ENCODE measurements at regions not wholly inside any gene's neighbourhood (a gene's known extent, or its start where the extent isn't known, plus 50 kb on each side); places are given as distances from the start of the nearest gene placed in this dataset.

DNA sequence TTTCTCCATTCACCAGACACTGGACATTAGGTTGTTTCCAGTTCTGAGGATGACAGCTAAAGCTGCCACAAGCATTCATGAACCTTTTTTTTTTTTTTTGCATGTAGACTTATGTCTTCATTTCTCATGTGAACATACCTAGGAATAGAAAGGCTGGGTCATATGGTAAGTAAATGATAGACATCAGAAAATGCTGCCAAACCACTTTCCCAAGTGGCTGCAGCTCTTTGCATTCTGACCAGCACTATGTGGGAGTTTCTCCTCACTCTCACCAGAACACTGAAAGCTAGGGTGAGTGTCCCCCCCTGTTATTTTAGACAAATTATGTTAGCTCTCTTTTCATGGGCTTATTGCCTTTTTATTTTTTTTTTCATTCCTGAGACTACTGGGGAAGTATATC, 197.5 kb downstream of the OTOR start:
- no peaks in the 10 kb centered on the region for H3K36me3 ChIP-seq (ENCODE audit: low read length)
- no peaks in the 10 kb centered on the region for H3K9me2 ChIP-seq (replicated peaks; ENCODE audit: insufficient read depth, low read length)

DNA sequence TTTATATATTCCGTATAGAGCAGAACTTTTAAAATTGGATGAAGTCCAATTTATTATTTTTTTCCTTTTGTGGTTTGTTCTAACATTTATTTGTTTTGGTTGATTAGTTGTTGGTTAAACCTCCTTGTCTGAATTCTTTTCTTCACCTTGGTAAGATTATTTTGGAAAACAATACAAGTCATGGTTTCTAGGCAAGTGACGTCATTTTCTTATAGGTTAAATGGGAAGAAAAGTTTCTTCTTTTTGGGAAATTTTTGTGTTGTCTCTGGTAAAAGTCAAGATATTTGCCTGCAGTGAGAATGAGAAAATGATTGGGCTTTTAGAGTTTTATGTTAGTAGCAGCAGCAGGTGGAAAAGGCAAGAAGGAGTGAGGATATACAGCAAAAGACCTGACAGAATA, 197.9 kb downstream of the OTOR start:
- H3K27ac ChIP-seq (ENCODE audit: low read depth, low read length): no peak overlapping the region
- H3K79me2 ChIP-seq (ENCODE audit: insufficient read depth, low read length): no peaks in the 10 kb centered on the region

More for the DNA sequence above, 197.5 kb downstream of the OTOR start:
- Histone ChIP-seq H3K9me3 (ENCODE audit: insufficient read depth, low read length) (no peaks in the 10 kb centered on the region), H3K27me3 (ENCODE audit: low read length) (no peaks in the 10 kb centered on the region), H3K9ac (ENCODE audit: low read length) (no peak overlapping the region), H3K79me2 (ENCODE audit: insufficient read depth, low read length) (no peaks in the 10 kb centered on the region), H3K27ac (ENCODE audit: low read depth, low read length) (no peak overlapping the region), H3K4me2 (ENCODE audit: low read depth, low read length, poor library complexity, severe bottlenecking) (no peak overlapping the region), H4K20me1 (ENCODE audit: low read depth, low read length) (no peaks in the 10 kb centered on the region), H3F3A (ENCODE audit: insufficient read depth) (no peaks in the 10 kb centered on the region), H3K4me3 (ENCODE audit: insufficient read depth, low read length, poor library complexity, severe bottlenecking) (no peak overlapping the region), H2AFZ (ENCODE audit: low read depth, low read length, severe bottlenecking) (no peak overlapping the region)
- TF ChIP-seq, protein P1, sequence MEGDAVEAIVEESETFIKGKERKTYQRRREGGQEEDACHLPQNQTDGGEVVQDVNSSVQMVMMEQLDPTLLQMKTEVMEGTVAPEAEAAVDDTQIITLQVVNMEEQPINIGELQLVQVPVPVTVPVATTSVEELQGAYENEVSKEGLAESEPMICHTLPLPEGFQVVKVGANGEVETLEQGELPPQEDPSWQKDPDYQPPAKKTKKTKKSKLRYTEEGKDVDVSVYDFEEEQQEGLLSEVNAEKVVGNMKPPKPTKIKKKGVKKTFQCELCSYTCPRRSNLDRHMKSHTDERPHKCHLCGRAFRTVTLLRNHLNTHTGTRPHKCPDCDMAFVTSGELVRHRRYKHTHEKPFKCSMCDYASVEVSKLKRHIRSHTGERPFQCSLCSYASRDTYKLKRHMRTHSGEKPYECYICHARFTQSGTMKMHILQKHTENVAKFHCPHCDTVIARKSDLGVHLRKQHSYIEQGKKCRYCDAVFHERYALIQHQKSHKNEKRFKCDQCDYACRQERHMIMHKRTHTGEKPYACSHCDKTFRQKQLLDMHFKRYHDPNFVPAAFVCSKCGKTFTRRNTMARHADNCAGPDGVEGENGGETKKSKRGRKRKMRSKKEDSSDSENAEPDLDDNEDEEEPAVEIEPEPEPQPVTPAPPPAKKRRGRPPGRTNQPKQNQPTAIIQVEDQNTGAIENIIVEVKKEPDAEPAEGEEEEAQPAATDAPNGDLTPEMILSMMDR (IDR thresholded peaks at IDR 0.05; ENCODE audit: insufficient read depth, low read length, poor library complexity, severe bottlenecking): no peak
- TF ChIP-seq EZH2phosphoT487 (conservative IDR thresholded peaks at IDR 0.05; ENCODE audit: low read length): no peak

GRCh38 chr20:16947479-16947878, 199.3 kb downstream of the OTOR start:
- H3K9ac ChIP-seq (ENCODE audit: low read length): no peak overlapping the region
- no peaks in the 10 kb centered on the region for H3K79me2 ChIP-seq (ENCODE audit: insufficient read depth, low read length)
- H3K9me2 ChIP-seq (replicated peaks; ENCODE audit: insufficient read depth, low read length): no peaks in the 10 kb centered on the region
- no peaks in the 10 kb centered on the region for H3K9me3 ChIP-seq (ENCODE audit: insufficient read depth, low read length)
- no peak overlapping the region for H3K4me2 ChIP-seq (ENCODE audit: low read depth, low read length, poor library complexity, severe bottlenecking)
- H3F3A ChIP-seq (ENCODE audit: insufficient read depth): no peaks in the 10 kb centered on the region
- no peaks in the 10 kb centered on the region for H3K27me3 ChIP-seq (ENCODE audit: low read length)
- TF ChIP-seq, protein P1 (IDR thresholded peaks at IDR 0.05; ENCODE audit: insufficient read depth, low read length, poor library complexity, severe bottlenecking): no peak
- TF ChIP-seq EZH2phosphoT487 (conservative IDR thresholded peaks at IDR 0.05; ENCODE audit: low read length): no peak
- H3K4me3 ChIP-seq (ENCODE audit: insufficient read depth, low read length, poor library complexity, severe bottlenecking): no peak overlapping the region
- no peak overlapping the region for H2AFZ ChIP-seq (ENCODE audit: low read depth, low read length, severe bottlenecking)
- H3K27ac ChIP-seq (ENCODE audit: low read depth, low read length): no peak overlapping the region
- H4K20me1 ChIP-seq (ENCODE audit: low read depth, low read length): no peaks in the 10 kb centered on the region
- no peaks in the 10 kb centered on the region for H3K36me3 ChIP-seq (ENCODE audit: low read length)

More for the DNA sequence above, 197.9 kb downstream of the OTOR start:
- TF ChIP-seq, protein P1 (IDR thresholded peaks at IDR 0.05; ENCODE audit: insufficient read depth, low read length, poor library complexity, severe bottlenecking): no peak
- no peak for TF ChIP-seq EZH2phosphoT487 (conservative IDR thresholded peaks at IDR 0.05; ENCODE audit: low read length)
- Histone ChIP-seq H3K9ac (ENCODE audit: low read length) (no peak overlapping the region), H3K4me2 (ENCODE audit: low read depth, low read length, poor library complexity, severe bottlenecking) (no peak overlapping the region), H3K27me3 (ENCODE audit: low read length) (no peaks in the 10 kb centered on the region), H2AFZ (ENCODE audit: low read depth, low read length, severe bottlenecking) (no peak overlapping the region), H3F3A (ENCODE audit: insufficient read depth) (no peaks in the 10 kb centered on the region), H4K20me1 (ENCODE audit: low read depth, low read length) (no peaks in the 10 kb centered on the region), H3K9me2 (replicated peaks; ENCODE audit: insufficient read depth, low read length) (no peaks in the 10 kb centered on the region), H3K36me3 (ENCODE audit: low read length) (no peaks in the 10 kb centered on the region), H3K4me3 (ENCODE audit: insufficient read depth, low read length, poor library complexity, severe bottlenecking) (no peak overlapping the region), H3K9me3 (ENCODE audit: insufficient read depth, low read length) (no peaks in the 10 kb centered on the region)

All from SU-DHL-6 (cell line).